Fibroblast of pulmonary artery (primary cell): ENCODE measurements at regions not wholly inside any gene's neighbourhood (a gene's known extent, or its start where the extent isn't known, plus 50 kb on each side); places are given as distances from the start of the nearest gene placed in this dataset.

Source experiments
- DNase-seq: peaks from one replicate; pipeline ENCODE4 v3.0.0-alpha.2; 2010; ENCODE audit warnings: low read depth
- H3K4me3 ChIP-seq: replicated peaks from 2 replicates; pipeline ENCODE4 v1.5.1; 2011; ENCODE audit warnings: low read depth, mild to moderate bottlenecking, control low read depth, low read length, moderate library complexity
- CTCF ChIP-seq: IDR thresholded peaks from 2 replicates; pipeline ENCODE4 v1.5.1; 2011; ENCODE audit warnings: mild to moderate bottlenecking, control low read depth, low read length, inconsistent platforms; ENCODE audit errors: missing control alignments

GRCh38 chr5:2546938-2547337 is 204.5 kb downstream of the IRX2 start:
- no peak for TF ChIP-seq CTCF
- no peak for DNase-seq
- no peak overlapping the region for H3K4me3 ChIP-seq

- H3K4me3 ChIP-seq: no peak overlapping the region
- DNase-seq: no peak
- TF ChIP-seq CTCF: no peak
Measured at GRCh38 chr5:2544003-2544402, 207.5 kb downstream of the IRX2 start.

GRCh38 chr5:2542821-2543220 is 208.7 kb downstream of the IRX2 start:
- no peak for DNase-seq
- no peak overlapping the region for H3K4me3 ChIP-seq
- TF ChIP-seq CTCF: no peak

GRCh38 chr5:2542026-2542425 is 209.5 kb downstream of the IRX2 start:
- H3K4me3 ChIP-seq: no peak overlapping the region
- no peak for TF ChIP-seq CTCF
- DNase-seq: no peak

- no peak for TF ChIP-seq CTCF
- no peak overlapping the region for H3K4me3 ChIP-seq
- no peak for DNase-seq
Measured at GRCh38 chr5:2538169-2538568, 213.3 kb downstream of the IRX2 start.

GRCh38 chr5:2537378-2538145 is 213.9 kb downstream of the IRX2 start:
- TF ChIP-seq CTCF: no peak
- no peak overlapping the region for H3K4me3 ChIP-seq
- DNase-seq: no peak
